DOHH2 (cell line): ENCODE measurements at regions not wholly inside any gene's neighbourhood (a gene's known extent, or its start where the extent isn't known, plus 50 kb on each side); places are given as distances from the start of the nearest gene placed in this dataset.

Experiments
- EZH2phosphoT487 ChIP-seq: fragments of 200-600 bp; sonication (generic); IDR thresholded peaks from 2 replicates; pipeline ENCODE4 v1.6.1; 2017; ENCODE audit warnings: borderline replicate concordance, mild to moderate bottlenecking, antibody characterized with exemption, low read length, moderate library complexity, mixed read lengths
- TF ChIP-seq, protein P1 (sequence below): fragments of 200-600 bp; sonication (generic); IDR thresholded peaks from one replicate; pipeline ENCODE4 v1.5.1; 2014; ENCODE audit warnings: antibody characterized with exemption, mild to moderate bottlenecking, low read depth, low read length; ENCODE audit not compliant: poor library complexity, severe bottlenecking

DNA sequence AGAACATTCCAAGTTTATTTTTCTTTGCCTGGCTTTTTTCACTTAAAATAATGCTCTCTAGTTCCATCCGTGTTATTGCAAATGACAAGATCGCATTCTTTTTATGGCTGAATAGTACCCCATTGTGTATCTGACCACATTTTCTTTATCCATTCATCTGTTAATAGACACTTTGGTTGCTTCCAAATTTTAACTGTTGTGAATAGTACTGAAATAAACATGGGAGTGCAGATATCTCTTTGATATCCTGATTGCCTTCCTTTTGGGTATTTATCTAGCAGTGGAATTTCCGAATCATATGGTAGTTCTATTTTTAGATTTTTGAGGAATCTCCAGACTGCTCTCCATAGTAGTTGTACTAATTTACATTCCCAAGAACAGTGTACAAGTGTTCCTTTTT, 230.5 kb downstream of the FIGN start:
- TF ChIP-seq, protein P1, sequence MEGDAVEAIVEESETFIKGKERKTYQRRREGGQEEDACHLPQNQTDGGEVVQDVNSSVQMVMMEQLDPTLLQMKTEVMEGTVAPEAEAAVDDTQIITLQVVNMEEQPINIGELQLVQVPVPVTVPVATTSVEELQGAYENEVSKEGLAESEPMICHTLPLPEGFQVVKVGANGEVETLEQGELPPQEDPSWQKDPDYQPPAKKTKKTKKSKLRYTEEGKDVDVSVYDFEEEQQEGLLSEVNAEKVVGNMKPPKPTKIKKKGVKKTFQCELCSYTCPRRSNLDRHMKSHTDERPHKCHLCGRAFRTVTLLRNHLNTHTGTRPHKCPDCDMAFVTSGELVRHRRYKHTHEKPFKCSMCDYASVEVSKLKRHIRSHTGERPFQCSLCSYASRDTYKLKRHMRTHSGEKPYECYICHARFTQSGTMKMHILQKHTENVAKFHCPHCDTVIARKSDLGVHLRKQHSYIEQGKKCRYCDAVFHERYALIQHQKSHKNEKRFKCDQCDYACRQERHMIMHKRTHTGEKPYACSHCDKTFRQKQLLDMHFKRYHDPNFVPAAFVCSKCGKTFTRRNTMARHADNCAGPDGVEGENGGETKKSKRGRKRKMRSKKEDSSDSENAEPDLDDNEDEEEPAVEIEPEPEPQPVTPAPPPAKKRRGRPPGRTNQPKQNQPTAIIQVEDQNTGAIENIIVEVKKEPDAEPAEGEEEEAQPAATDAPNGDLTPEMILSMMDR, result no peak
- TF ChIP-seq EZH2phosphoT487, result no peak
